Vagina (tissue), 2 donors: ENCODE measurements at regions not wholly inside any gene's neighbourhood (a gene's known extent, or its start where the extent isn't known, plus 50 kb on each side); places are given as distances from the start of the nearest gene placed in this dataset.

Experiments used
- POLR2A ChIP-seq, 2 donors: fragments of 450-650 bp; IDR thresholded peaks; one replicate each; pipeline ENCODE4 v1.6.1; 2017; ENCODE audit warnings: antibody characterized with exemption in 2 of 2, mild to moderate bottlenecking in 2 of 2, moderate library complexity in 2 of 2
- TF ChIP-seq, protein P1 (sequence below), 3 experiments: fragments of 450-650 bp in 2 of 3; fragments of 200-600 bp in 1 of 3; sonication (generic) in 1 of 3; IDR thresholded peaks; one replicate each; pipeline ENCODE4 v1.5.1; 2017 to 2019; ENCODE audit warnings: antibody characterized with exemption in 3 of 3, mild to moderate bottlenecking in 2 of 3, moderate library complexity in 2 of 3

GRCh38 chr6:819122-819521, 126.2 kb upstream of the EXOC2 start:
- TF ChIP-seq, protein P1, sequence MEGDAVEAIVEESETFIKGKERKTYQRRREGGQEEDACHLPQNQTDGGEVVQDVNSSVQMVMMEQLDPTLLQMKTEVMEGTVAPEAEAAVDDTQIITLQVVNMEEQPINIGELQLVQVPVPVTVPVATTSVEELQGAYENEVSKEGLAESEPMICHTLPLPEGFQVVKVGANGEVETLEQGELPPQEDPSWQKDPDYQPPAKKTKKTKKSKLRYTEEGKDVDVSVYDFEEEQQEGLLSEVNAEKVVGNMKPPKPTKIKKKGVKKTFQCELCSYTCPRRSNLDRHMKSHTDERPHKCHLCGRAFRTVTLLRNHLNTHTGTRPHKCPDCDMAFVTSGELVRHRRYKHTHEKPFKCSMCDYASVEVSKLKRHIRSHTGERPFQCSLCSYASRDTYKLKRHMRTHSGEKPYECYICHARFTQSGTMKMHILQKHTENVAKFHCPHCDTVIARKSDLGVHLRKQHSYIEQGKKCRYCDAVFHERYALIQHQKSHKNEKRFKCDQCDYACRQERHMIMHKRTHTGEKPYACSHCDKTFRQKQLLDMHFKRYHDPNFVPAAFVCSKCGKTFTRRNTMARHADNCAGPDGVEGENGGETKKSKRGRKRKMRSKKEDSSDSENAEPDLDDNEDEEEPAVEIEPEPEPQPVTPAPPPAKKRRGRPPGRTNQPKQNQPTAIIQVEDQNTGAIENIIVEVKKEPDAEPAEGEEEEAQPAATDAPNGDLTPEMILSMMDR (IDR thresholded peaks at IDR 0.05): no peak
- TF ChIP-seq POLR2A (IDR thresholded peaks at IDR 0.05): no peak
